GM23338 (cell line): ENCODE measurements at regions not wholly inside any gene's neighbourhood (a gene's known extent, or its start where the extent isn't known, plus 50 kb on each side); places are given as distances from the start of the nearest gene placed in this dataset.
"Not testable (repeated sequence)": the region's sequence is repeated elsewhere in the genome, so short reads cannot be mapped to it uniquely, and the experiment has no call there.

Experiments used
- EZH2 ChIP-seq: fragments of 200-600 bp; sonication (generic); IDR thresholded peaks from one replicate; pipeline ENCODE4 v1.8.0; 2017; ENCODE audit warnings: antibody characterized with exemption, mild to moderate bottlenecking, low read depth; ENCODE audit not compliant: unreplicated experiment
- POLR2AphosphoS5 ChIP-seq: IDR thresholded peaks from 2 replicates; pipeline ENCODE4 v1.6.1; 2016; ENCODE audit warnings: antibody characterized with exemption, low read depth
- TF ChIP-seq, protein P1 (sequence below), 2 experiments: fragments of 200-600 bp in 1 of 2; sonication (generic) in 1 of 2; conservative IDR thresholded peaks; 2 replicates each; pipeline versions ENCODE4 v1.5.1 to v1.6.1; 2016 to 2017; ENCODE audit warnings: antibody characterized with exemption in 2 of 2, low read depth in 2 of 2, mild to moderate bottlenecking in 2 of 2, moderate library complexity in 1 of 2

DNA sequence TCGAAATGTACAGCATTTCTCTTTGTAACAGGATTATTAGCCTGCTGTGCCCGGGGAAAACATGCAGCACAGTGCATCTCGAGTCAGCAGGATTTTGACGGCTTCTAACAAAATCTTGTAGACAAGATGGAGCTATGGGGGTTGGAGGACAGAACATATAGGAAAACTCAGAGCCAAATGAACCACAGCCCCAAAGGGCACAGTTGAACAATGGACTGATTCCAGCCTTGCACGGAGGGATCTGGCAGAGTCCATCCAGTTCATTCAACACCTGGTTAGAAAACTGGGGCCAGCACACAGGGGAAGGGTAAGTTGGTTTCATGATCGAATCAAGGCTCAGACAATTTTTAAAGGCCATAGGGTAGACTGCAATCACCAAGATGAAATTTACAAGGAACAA lies 260.8 kb downstream of the OR4F29 start:
- TF ChIP-seq, protein P1, sequence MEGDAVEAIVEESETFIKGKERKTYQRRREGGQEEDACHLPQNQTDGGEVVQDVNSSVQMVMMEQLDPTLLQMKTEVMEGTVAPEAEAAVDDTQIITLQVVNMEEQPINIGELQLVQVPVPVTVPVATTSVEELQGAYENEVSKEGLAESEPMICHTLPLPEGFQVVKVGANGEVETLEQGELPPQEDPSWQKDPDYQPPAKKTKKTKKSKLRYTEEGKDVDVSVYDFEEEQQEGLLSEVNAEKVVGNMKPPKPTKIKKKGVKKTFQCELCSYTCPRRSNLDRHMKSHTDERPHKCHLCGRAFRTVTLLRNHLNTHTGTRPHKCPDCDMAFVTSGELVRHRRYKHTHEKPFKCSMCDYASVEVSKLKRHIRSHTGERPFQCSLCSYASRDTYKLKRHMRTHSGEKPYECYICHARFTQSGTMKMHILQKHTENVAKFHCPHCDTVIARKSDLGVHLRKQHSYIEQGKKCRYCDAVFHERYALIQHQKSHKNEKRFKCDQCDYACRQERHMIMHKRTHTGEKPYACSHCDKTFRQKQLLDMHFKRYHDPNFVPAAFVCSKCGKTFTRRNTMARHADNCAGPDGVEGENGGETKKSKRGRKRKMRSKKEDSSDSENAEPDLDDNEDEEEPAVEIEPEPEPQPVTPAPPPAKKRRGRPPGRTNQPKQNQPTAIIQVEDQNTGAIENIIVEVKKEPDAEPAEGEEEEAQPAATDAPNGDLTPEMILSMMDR (conservative IDR thresholded peaks at IDR 0.05; ENCODE audit: low read depth in 2 of 2): not testable (repeated sequence)
- not testable (repeated sequence) for TF ChIP-seq POLR2AphosphoS5, EZH2
